ENCODE measurements at regions not wholly inside any gene's neighbourhood (a gene's known extent, or its start where the extent isn't known, plus 50 kb on each side); places are given as distances from the start of the nearest gene placed in this dataset.

- ATAC-seq (no peak), DNase-seq (ENCODE audit: low spot score) (no peak)
Measured at GRCh38 chr12:111224186-111225066, 144.5 kb downstream of the PHETA1 start.

GRCh38 chr12:111222523-111222922, 146.4 kb downstream of the PHETA1 start:
- ATAC-seq: no peak

GRCh38 chr12:111222027-111222414, 146.9 kb downstream of the PHETA1 start:
- no peak for DNase-seq (ENCODE audit: low spot score)

More at GRCh38 chr12:111222523-111222922, 146.4 kb downstream of the PHETA1 start:
- no peak for DNase-seq (ENCODE audit: low spot score)

GRCh38 chr12:111221062-111222026, 147.6 kb downstream of the PHETA1 start:
- ATAC-seq (no peak), DNase-seq (ENCODE audit: low spot score) (no peak)

More at GRCh38 chr12:111222027-111222414, 146.9 kb downstream of the PHETA1 start:
- no peak for ATAC-seq

- DNase-seq (ENCODE audit: low spot score): no peak
- no peak for ATAC-seq
Measured at GRCh38 chr12:111220363-111220762, 148.5 kb downstream of the PHETA1 start.

- no peak for ATAC-seq
- no peak for DNase-seq (ENCODE audit: low spot score)
Measured at GRCh38 chr12:111219440-111219839, 149.5 kb downstream of the PHETA1 start.

- DNase-seq (ENCODE audit: low spot score): no peak
Measured at GRCh38 chr12:111218499-111218898, 150.4 kb downstream of the PHETA1 start.

GRCh38 chr12:111216387-111217159, 152.3 kb downstream of the PHETA1 start:
- DNase-seq (ENCODE audit: low spot score): no peak
- ATAC-seq: no peak

More at GRCh38 chr12:111218499-111218898, 150.4 kb downstream of the PHETA1 start:
- ATAC-seq: peak; percentile 54

GRCh38 chr12:111215881-111216280, 153.0 kb downstream of the PHETA1 start:
- DNase-seq (ENCODE audit: low spot score) (no peak), ATAC-seq (no peak)

- DNase-seq (ENCODE audit: low spot score) (no peak), ATAC-seq (no peak)
Measured at GRCh38 chr12:111214401-111214800, 154.5 kb downstream of the PHETA1 start.

GRCh38 chr12:111213561-111213960, 155.3 kb downstream of the PHETA1 start:
- ATAC-seq (no peak), DNase-seq (ENCODE audit: low spot score) (no peak)

GRCh38 chr12:111212814-111213456, 156.0 kb downstream of the PHETA1 start:
- DNase-seq (ENCODE audit: low spot score): no peak
- no peak for ATAC-seq

GRCh38 chr12:111211910-111212757, 156.8 kb downstream of the PHETA1 start:
- ATAC-seq (no peak), DNase-seq (ENCODE audit: low spot score) (no peak)

- ATAC-seq (no peak), DNase-seq (ENCODE audit: low spot score) (no peak)
Measured at GRCh38 chr12:111209811-111210210, 159.1 kb downstream of the PHETA1 start.

- DNase-seq (ENCODE audit: low spot score) (no peak), ATAC-seq (no peak)
Measured at GRCh38 chr12:111207761-111208160, 161.1 kb downstream of the PHETA1 start.

GRCh38 chr12:111204788-111205241, 164.1 kb downstream of the PHETA1 start:
- DNase-seq (ENCODE audit: low spot score): no peak

GRCh38 chr12:111203969-111204368, 164.9 kb downstream of the PHETA1 start:
- DNase-seq (ENCODE audit: low spot score) (peak; percentile 64), ATAC-seq (peak; percentile 91)

More at GRCh38 chr12:111204788-111205241, 164.1 kb downstream of the PHETA1 start:
- no peak for ATAC-seq

GRCh38 chr12:111203446-111203845, 165.4 kb downstream of the PHETA1 start:
- DNase-seq (ENCODE audit: low spot score): no peak
- no peak for ATAC-seq
